Prostate gland (tissue), 2 donors: ENCODE measurements at regions not wholly inside any gene's neighbourhood (a gene's known extent, or its start where the extent isn't known, plus 50 kb on each side); places are given as distances from the start of the nearest gene placed in this dataset.

Experiments used
- DNase-seq: peaks from one replicate; pipeline ENCODE4 v3.0.0-alpha.2; 2019; ENCODE audit warnings: low spot score
- H3K27ac ChIP-seq, 2 donors: fragments of 200-600 bp; sonication (generic); 2 replicates each; pipeline ENCODE4 v1.5.1; 2017 to 2019
- H3K27me3 ChIP-seq: fragments of 200-600 bp; sonication (generic); replicated peaks from 2 replicates; pipeline ENCODE4 v1.5.1; 2019; ENCODE audit not compliant: insufficient read depth
- H3K36me3 ChIP-seq, 2 donors: fragments of 200-600 bp; sonication (generic); 1 replicate in 1 of 2; 2 replicates in 1 of 2; pipeline versions ENCODE4 v1.5.1 to v1.8.1; 2017 to 2019
- H3K4me1 ChIP-seq: fragments of 200-600 bp; sonication (generic); replicated peaks from 2 replicates; pipeline ENCODE4 v1.5.1; 2019
- H3K4me3 ChIP-seq, 2 donors: fragments of 200-600 bp; sonication (generic); 2 replicates each; pipeline ENCODE4 v1.5.1; 2017 to 2019
- H3K9me3 ChIP-seq: fragments of 200-600 bp; sonication (generic); 2 replicates; pipeline ENCODE4 v1.5.1; 2017
- CTCF ChIP-seq, 4 experiments: fragments of 200-600 bp in 2 of 4; fragments of 450-650 bp in 2 of 4; sonication (generic) in 2 of 4; IDR thresholded peaks; 1 replicate in 3 of 4; 2 replicates in 1 of 4; pipeline ENCODE4 v1.5.1; 2016 to 2019; ENCODE audit warnings: antibody characterized with exemption in 4 of 4, mild to moderate bottlenecking in 2 of 4, moderate library complexity in 2 of 4
- POLR2A ChIP-seq: fragments of 450-650 bp; IDR thresholded peaks from one replicate; pipeline ENCODE4 v1.6.1; 2016; ENCODE audit warnings: antibody characterized with exemption, mild to moderate bottlenecking
- POLR2AphosphoS5 ChIP-seq: sonication (generic); formaldehyde crosslinking; IDR thresholded peaks from one replicate; pipeline ENCODE4 v1.6.1; 2017; ENCODE audit warnings: antibody characterized with exemption
- WGBS: methylation state at CpG from one replicate; pipeline ENCODE4 v1.1.5; 2018; 5-methylcytosine and 5-hydroxymethylcytosine counted together
- intact Hi-C: fragments of 100-400 bp; cut with DNase I; formaldehyde crosslinking; loops from one replicate; pipeline ENCODE4 v1.14.2; 2022

- Histone ChIP-seq H3K27me3 (no peaks in the 10 kb centered on the region), H3K9me3 (no peaks in the 10 kb centered on the region), H3K4me1 (no peaks in the 10 kb centered on the region), H3K27ac (no peak overlapping the region), H3K4me3 (no peak overlapping the region), H3K36me3 (no peaks in the 10 kb centered on the region)
- intact Hi-C loops = no loop called here
- no peak for DNase-seq
- TF ChIP-seq POLR2AphosphoS5 (no peak), CTCF (IDR thresholded peaks at IDR 0.05) (no peak), POLR2A (no peak)
Observed at GRCh38 chr4:26235500-26235899, 85.3 kb upstream of the RBPJ start.

- H3K27me3 ChIP-seq = no peaks in the 10 kb centered on the region
- no peaks in the 10 kb centered on the region for H3K36me3 ChIP-seq
- 90% methylated on average over 5 of the region's 5 CpGs for WGBS
- no peaks in the 10 kb centered on the region for H3K9me3 ChIP-seq
- H3K4me1 ChIP-seq = no peaks in the 10 kb centered on the region
- intact Hi-C loops = no loop called here
- no peak overlapping the region for H3K27ac ChIP-seq
- TF ChIP-seq CTCF (IDR thresholded peaks at IDR 0.05) = no peak
- no peak for TF ChIP-seq POLR2AphosphoS5
- DNase-seq = no peak
- H3K4me3 ChIP-seq = no peak overlapping the region
Observed at GRCh38 chr4:26237916-26238315, 82.9 kb upstream of the RBPJ start.

GRCh38 chr4:26238426-26238777 is 82.4 kb upstream of the RBPJ start:
- TF ChIP-seq CTCF (IDR thresholded peaks at IDR 0.05) (no peak), POLR2AphosphoS5 (no peak), POLR2A (no peak)
- H3K36me3 ChIP-seq = no peaks in the 10 kb centered on the region
- H3K4me1 ChIP-seq = no peaks in the 10 kb centered on the region
- DNase-seq = no peak
- no peaks in the 10 kb centered on the region for H3K27me3 ChIP-seq
- no peaks in the 10 kb centered on the region for H3K9me3 ChIP-seq
- WGBS = 29% methylated on average over 4 of the region's 4 CpGs
- no peak overlapping the region for H3K4me3 ChIP-seq
- H3K27ac ChIP-seq = no peak overlapping the region
- intact Hi-C loops = no loop called here

GRCh38 chr4:26238778-26239679 is 81.8 kb upstream of the RBPJ start:
- no peaks in the 10 kb centered on the region for H3K4me1 ChIP-seq
- H3K4me3 ChIP-seq = no peak overlapping the region
- intact Hi-C loops = no loop called here
- H3K27me3 ChIP-seq = no peaks in the 10 kb centered on the region
- no peak for DNase-seq
- no peak overlapping the region for H3K27ac ChIP-seq
- no peaks in the 10 kb centered on the region for H3K9me3 ChIP-seq
- TF ChIP-seq POLR2AphosphoS5 (no peak), POLR2A (no peak), CTCF (IDR thresholded peaks at IDR 0.05) (no peak)
- H3K36me3 ChIP-seq = no peaks in the 10 kb centered on the region
- 30% methylated on average over 12 of the region's 12 CpGs for WGBS

GRCh38 chr4:26239801-26240200 is 81.0 kb upstream of the RBPJ start:
- WGBS = 84% methylated on average over 5 of the region's 5 CpGs
- TF ChIP-seq POLR2AphosphoS5 (no peak), POLR2A (no peak), CTCF (IDR thresholded peaks at IDR 0.05) (no peak)
- H3K36me3 ChIP-seq = no peaks in the 10 kb centered on the region
- H3K4me1 ChIP-seq = no peaks in the 10 kb centered on the region
- no peak overlapping the region for H3K27ac ChIP-seq
- intact Hi-C loops = no loop called here
- no peaks in the 10 kb centered on the region for H3K9me3 ChIP-seq
- H3K27me3 ChIP-seq = no peaks in the 10 kb centered on the region
- no peak overlapping the region for H3K4me3 ChIP-seq
- no peak for DNase-seq
